ENCODE measurements at regions not wholly inside any gene's neighbourhood (a gene's known extent, or its start where the extent isn't known, plus 50 kb on each side); places are given as distances from the start of the nearest gene placed in this dataset.
"Not testable (repeated sequence)": the region's sequence is repeated elsewhere in the genome, so short reads cannot be mapped to it uniquely, and the experiment has no call there.

DNA sequence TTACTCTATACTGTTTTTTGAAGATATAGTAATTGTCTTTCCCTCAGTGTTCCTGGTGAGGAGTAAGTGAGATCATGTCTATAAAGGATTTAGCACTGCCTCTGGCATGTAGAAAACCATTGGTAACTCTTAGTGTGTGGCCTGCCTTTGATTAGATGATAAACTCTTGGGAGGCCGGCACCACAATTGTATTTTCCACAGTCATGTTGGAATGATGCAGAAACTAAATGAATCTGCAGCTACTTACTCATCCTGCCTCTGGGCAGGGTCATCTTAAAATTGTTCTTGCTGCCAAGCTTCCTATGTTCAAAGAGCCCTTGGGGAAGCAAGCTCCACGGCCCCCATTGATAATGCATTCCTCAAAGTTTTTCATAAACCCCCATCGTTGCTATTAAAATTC, 204.6 kb downstream of the ANKRD7 start:
- Mint-ChIP-seq H3K4me1 (ENCODE audit: unreplicated experiment) (no peaks in the 10 kb centered on the region), H3K36me3 (ENCODE audit: unreplicated experiment) (no peaks in the 10 kb centered on the region), H3K27ac (ENCODE audit: unreplicated experiment) (no peak overlapping the region), H3K4me3 (ENCODE audit: unreplicated experiment) (no peak overlapping the region), H3K27me3 (ENCODE audit: unreplicated experiment) (peaks cover 3% of the 10 kb centered on the region), H3K9me3 (ENCODE audit: unreplicated experiment) (peaks cover under 1% of the 10 kb centered on the region)
- DNase-seq (ENCODE audit: extremely low spot score, unreplicated experiment) = no peak
- TF ChIP-seq, protein P1, sequence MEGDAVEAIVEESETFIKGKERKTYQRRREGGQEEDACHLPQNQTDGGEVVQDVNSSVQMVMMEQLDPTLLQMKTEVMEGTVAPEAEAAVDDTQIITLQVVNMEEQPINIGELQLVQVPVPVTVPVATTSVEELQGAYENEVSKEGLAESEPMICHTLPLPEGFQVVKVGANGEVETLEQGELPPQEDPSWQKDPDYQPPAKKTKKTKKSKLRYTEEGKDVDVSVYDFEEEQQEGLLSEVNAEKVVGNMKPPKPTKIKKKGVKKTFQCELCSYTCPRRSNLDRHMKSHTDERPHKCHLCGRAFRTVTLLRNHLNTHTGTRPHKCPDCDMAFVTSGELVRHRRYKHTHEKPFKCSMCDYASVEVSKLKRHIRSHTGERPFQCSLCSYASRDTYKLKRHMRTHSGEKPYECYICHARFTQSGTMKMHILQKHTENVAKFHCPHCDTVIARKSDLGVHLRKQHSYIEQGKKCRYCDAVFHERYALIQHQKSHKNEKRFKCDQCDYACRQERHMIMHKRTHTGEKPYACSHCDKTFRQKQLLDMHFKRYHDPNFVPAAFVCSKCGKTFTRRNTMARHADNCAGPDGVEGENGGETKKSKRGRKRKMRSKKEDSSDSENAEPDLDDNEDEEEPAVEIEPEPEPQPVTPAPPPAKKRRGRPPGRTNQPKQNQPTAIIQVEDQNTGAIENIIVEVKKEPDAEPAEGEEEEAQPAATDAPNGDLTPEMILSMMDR (IDR thresholded peaks at IDR 0.05) = no peak

DNA sequence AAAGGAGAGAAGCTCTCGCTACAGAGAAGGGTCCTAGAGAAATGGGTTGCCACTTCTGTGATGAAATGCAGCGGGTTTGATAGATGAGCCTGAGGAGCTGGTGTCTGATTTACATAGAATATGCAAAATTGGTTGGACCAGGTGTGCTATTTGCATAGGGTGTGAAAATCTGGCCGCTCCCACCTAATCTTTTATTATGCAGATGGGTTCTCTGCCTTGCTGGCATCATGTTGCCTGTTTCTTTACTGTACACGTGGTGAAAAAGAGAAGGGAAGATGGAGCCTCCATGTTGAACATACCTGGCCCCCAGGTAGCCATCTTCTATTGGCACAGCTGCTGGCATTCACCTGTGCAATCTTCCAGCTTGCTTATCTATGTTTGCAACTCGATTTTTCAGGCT, 212.2 kb downstream of the ANKRD7 start:
- no peak overlapping the region for H3K4me3 Mint-ChIP-seq (ENCODE audit: unreplicated experiment)
- DNase-seq (ENCODE audit: extremely low spot score, unreplicated experiment) = no peak
- H3K27me3 Mint-ChIP-seq (ENCODE audit: unreplicated experiment) = no peaks in the 10 kb centered on the region
- TF ChIP-seq, protein P1 (IDR thresholded peaks at IDR 0.05) = no peak
- H3K4me1 Mint-ChIP-seq (ENCODE audit: unreplicated experiment) = no peaks in the 10 kb centered on the region
- H3K36me3 Mint-ChIP-seq (ENCODE audit: unreplicated experiment) = no peaks in the 10 kb centered on the region
- peaks cover 13% of the 10 kb centered on the region for H3K9me3 Mint-ChIP-seq (ENCODE audit: unreplicated experiment)
- no peak overlapping the region for H3K27ac Mint-ChIP-seq (ENCODE audit: unreplicated experiment)

DNA sequence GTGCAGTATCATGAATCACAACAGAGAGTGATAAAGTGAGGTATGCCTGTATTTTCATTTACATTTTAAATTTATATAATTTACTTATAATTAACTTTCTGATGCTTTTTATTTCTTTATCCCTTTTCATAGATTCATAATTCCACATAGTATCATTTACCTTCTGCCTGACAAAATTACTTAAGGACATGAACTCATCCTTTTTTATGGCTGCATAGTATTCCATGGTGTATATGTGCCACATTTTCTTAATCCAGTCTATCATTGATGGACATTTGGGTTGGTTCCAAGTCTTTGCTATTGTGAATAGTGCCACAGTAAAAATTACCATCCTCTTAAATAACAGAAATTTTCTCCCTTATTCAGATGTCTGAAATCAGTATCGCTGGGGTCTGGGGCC, 224.5 kb downstream of the ANKRD7 start:
- not testable (repeated sequence) for H3K27ac Mint-ChIP-seq (ENCODE audit: unreplicated experiment); H3K4me1 Mint-ChIP-seq (ENCODE audit: unreplicated experiment); H3K4me3 Mint-ChIP-seq (ENCODE audit: unreplicated experiment); DNase-seq (ENCODE audit: extremely low spot score, unreplicated experiment); H3K9me3 Mint-ChIP-seq (ENCODE audit: unreplicated experiment); H3K36me3 Mint-ChIP-seq (ENCODE audit: unreplicated experiment); H3K27me3 Mint-ChIP-seq (ENCODE audit: unreplicated experiment)

DNA sequence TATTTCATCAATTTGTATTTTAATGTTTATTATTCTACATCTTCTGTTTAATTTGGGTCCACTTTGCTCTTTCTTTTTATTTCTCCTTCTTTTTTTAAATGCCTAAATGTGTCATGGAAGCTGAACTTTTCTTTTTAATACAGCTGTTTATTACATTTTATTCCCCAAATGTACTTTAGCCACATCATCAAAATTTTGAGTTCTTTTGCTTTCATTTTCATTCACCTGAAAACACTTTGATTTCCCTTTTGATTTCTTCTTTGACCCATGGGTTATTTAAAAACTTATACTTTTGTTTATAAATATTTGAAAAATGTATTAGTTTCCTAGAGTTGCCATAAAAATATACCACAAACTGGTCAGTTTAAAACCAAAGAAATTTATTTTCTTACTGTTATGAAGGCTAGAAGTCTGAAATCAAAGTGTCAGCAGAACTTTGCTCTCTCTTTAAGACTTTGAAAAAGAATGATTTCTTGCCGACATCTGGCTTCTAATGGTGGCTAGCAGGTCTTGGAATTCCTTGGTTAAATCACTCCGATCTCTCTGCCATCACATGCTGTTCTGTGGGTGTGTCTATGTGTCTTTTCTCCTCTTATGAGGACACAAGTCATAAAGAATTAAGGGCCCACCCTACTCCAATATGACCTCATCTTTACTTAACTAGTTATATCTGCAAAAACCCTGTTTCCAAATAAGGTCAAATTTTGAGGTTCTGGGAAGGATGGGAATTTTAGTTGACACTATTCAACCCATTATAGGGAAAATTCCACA, 225.5 kb downstream of the ANKRD7 start:
- Mint-ChIP-seq H3K4me1 (ENCODE audit: unreplicated experiment) (no peaks in the 10 kb centered on the region), H3K27me3 (ENCODE audit: unreplicated experiment) (no peaks in the 10 kb centered on the region), H3K27ac (ENCODE audit: unreplicated experiment) (no peak overlapping the region), H3K36me3 (ENCODE audit: unreplicated experiment) (no peaks in the 10 kb centered on the region), H3K9me3 (ENCODE audit: unreplicated experiment) (no peaks in the 10 kb centered on the region), H3K4me3 (ENCODE audit: unreplicated experiment) (no peak overlapping the region)
- TF ChIP-seq, protein P1 (IDR thresholded peaks at IDR 0.05) = no peak
- DNase-seq (ENCODE audit: extremely low spot score, unreplicated experiment) = no peak

DNA sequence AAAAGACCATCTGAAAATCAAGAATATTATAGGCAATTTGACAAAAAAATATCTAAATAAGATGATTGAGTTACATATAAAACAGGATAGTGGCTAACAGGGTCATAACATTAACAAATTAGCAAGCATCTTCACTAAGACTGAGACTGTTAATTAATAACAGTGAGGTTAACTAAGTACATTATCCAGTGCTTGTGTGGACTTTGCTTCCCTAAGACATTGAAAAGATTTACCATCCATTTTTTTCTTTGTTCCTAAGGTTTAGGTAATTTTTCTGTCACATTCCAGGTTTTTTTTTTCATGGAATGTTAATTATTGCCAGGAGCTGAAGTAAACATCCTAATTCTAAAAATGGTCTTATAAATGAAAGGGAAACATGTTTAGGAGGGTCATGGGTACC, 227.6 kb downstream of the ANKRD7 start:
- TF ChIP-seq, protein P1 (IDR thresholded peaks at IDR 0.05) = no peak
- no peak for DNase-seq (ENCODE audit: extremely low spot score, unreplicated experiment)
- Mint-ChIP-seq H3K9me3 (ENCODE audit: unreplicated experiment) (no peaks in the 10 kb centered on the region), H3K4me1 (ENCODE audit: unreplicated experiment) (no peaks in the 10 kb centered on the region), H3K27ac (ENCODE audit: unreplicated experiment) (no peak overlapping the region), H3K4me3 (ENCODE audit: unreplicated experiment) (no peak overlapping the region), H3K27me3 (ENCODE audit: unreplicated experiment) (no peaks in the 10 kb centered on the region), H3K36me3 (ENCODE audit: unreplicated experiment) (no peaks in the 10 kb centered on the region)
